CD4-positive, alpha-beta memory T cell (primary cell): ENCODE measurements at regions not wholly inside any gene's neighbourhood (a gene's known extent, or its start where the extent isn't known, plus 50 kb on each side); places are given as distances from the start of the nearest gene placed in this dataset.

Experiments
- CTCF ChIA-PET: fragments of 350-600 bp; sonication (Branson Sonifier 250); formaldehyde crosslinking; loops from one replicate; lab custom pipeline; 2021; ENCODE audit warnings: inconsistent platforms; ENCODE audit not compliant: partially characterized antibody; lab: Charles Lee
- POLR2A ChIA-PET: fragments of 350-600 bp; sonication (Branson Sonifier 250); formaldehyde crosslinking; loops from one replicate; lab custom pipeline; 2021; ENCODE audit not compliant: partially characterized antibody; lab: Charles Lee
- DNase-seq, 5 donors: peaks; one replicate each; pipeline versions ENCODE4 v3.0.0 to v3.0.0-alpha.2; 2020 to 2022; ENCODE audit warnings: mixed read lengths in 1 of 5
- H3K27ac ChIP-seq: one replicate; pipeline ENCODE4 v1.7.0; 2013; ENCODE audit warnings: low read depth, low read length
- H3K27me3 ChIP-seq: 2 replicates; pipeline ENCODE4 v1.7.0; 2013; ENCODE audit warnings: mild to moderate bottlenecking, low read length, moderate library complexity; ENCODE audit not compliant: insufficient read depth
- H3K36me3 ChIP-seq: 2 replicates; pipeline ENCODE4 v1.7.0; 2013; ENCODE audit warnings: mild to moderate bottlenecking, low read length, moderate library complexity; ENCODE audit not compliant: insufficient read depth
- H3K4me1 ChIP-seq: 2 replicates; pipeline ENCODE4 v1.7.0; 2013; ENCODE audit warnings: mild to moderate bottlenecking, low read length, moderate library complexity; ENCODE audit not compliant: insufficient read depth
- H3K4me3 ChIP-seq, 2 donors: one replicate each; pipeline ENCODE4 v1.7.0; 2013; ENCODE audit warnings: low read length in 2 of 2, mild to moderate bottlenecking in 1 of 2
- H3K9me3 ChIP-seq, 2 donors: one replicate each; pipeline ENCODE4 v1.7.0; 2013; ENCODE audit warnings: low read length in 2 of 2, control low read depth in 1 of 2; ENCODE audit not compliant: control insufficient read depth in 1 of 2
- H3K27ac Mint-ChIP-seq, 7 donors: one replicate each; pipeline ENCODE4 v1.8.0; 2020 to 2021; ENCODE audit warnings: mixed read lengths in 7 of 7, mild to moderate bottlenecking in 6 of 7, inconsistent platforms in 3 of 7, moderate library complexity in 3 of 7
- H3K27me3 Mint-ChIP-seq, 2 donors: one replicate each; pipeline ENCODE4 v1.8.0; 2020 to 2021; ENCODE audit warnings: mixed read lengths in 2 of 2
- H3K36me3 Mint-ChIP-seq, 2 donors: one replicate each; pipeline ENCODE4 v1.8.0; 2020 to 2021; ENCODE audit warnings: mixed read lengths in 2 of 2, inconsistent platforms in 1 of 2, mild to moderate bottlenecking in 1 of 2
- H3K4me1 Mint-ChIP-seq, 4 donors: one replicate each; pipeline ENCODE4 v1.8.0; 2020 to 2021; ENCODE audit warnings: mixed read lengths in 4 of 4, mild to moderate bottlenecking in 1 of 4
- H3K4me3 Mint-ChIP-seq, 8 donors: one replicate each; pipeline ENCODE4 v1.8.0; 2020 to 2021; ENCODE audit warnings: mixed read lengths in 8 of 8, mild to moderate bottlenecking in 7 of 8, moderate library complexity in 6 of 8, inconsistent platforms in 3 of 8
- H3K9me3 Mint-ChIP-seq, 8 donors: one replicate each; pipeline ENCODE4 v1.8.0; 2020 to 2021; ENCODE audit warnings: mixed read lengths in 8 of 8, mild to moderate bottlenecking in 5 of 8, inconsistent platforms in 3 of 8, moderate library complexity in 1 of 8
- intact Hi-C: fragments of 100-400 bp; cut with micrococcal nuclease; formaldehyde crosslinking; loops from one replicate; pipeline ENCODE4 v1.15.1; 2023

DNA sequence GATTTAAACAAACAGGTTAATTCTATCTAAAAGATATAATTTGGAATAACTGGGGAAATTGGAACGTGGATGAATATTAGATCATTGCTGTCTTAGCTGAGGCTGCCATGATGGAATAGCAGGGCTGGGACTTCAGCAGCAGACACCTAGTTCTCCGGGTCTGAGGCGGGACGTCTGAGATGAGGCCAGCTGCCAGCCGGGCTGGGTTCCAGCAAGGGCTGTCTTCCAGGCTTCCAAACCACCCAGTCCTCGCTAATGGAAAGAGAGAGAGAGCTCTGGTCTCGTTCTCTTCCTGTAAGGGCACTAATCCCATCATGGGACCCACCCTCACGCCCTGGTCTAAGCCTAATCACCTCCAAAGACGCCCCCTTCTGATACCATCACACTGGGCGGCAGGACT lies 85.7 kb downstream of the ADRA2C start:
- CTCF ChIA-PET, result interaction anchor here (0.7 kb wide), 1 partner anchor 29 kb away, joined by 4 read pairs; no protein-coding TSS in a partner anchor
- Mint-ChIP-seq H3K36me3 (no peaks in the 10 kb centered on the region), H3K27me3 (peaks cover 9 to 12% of the 10 kb centered on the region in 2 donors), H3K4me3 (no peak overlapping the region), H3K9me3 (peaks cover 0 to 12% (median 7%) of the 10 kb centered on the region in 8 donors), H3K4me1 (no peaks in the 10 kb centered on the region), H3K27ac (no peak overlapping the region)
- no peaks in the 10 kb centered on the region for H3K36me3 ChIP-seq
- no peak overlapping the region for H3K27ac ChIP-seq
- no peaks in the 10 kb centered on the region for H3K4me1 ChIP-seq
- POLR2A ChIA-PET, result no interaction called here
- no peaks in the 10 kb centered on the region for H3K27me3 ChIP-seq
- intact Hi-C loops, result no loop called here
- no peaks in the 10 kb centered on the region for H3K9me3 ChIP-seq
- no peak for DNase-seq
- H3K4me3 ChIP-seq, result no peak overlapping the region

DNA sequence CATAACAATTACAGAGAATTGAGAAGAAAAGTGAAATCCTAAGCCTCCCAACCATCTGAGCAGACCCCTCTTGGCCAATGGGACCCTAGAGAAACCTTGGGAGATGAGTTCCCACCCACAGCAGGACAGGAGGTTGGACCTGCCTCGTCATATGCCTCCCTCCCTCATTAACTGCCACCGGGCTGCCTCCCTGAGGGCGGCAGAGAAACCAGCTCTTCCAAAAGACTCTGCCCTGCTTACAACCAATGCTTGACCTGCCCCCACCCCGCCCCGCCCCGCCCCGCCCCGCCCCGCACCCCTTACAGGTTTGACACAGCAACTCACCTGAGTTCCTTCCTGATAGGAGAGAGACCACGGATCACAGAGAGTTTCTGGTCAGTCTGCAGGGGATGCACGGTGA lies 86.1 kb downstream of the ADRA2C start:
- Histone ChIP-seq H3K27ac (no peak overlapping the region), H3K4me1 (no peaks in the 10 kb centered on the region), H3K36me3 (no peaks in the 10 kb centered on the region), H3K4me3 (no peak overlapping the region), H3K27me3 (no peaks in the 10 kb centered on the region), H3K9me3 (no peaks in the 10 kb centered on the region)
- POLR2A ChIA-PET, result no interaction called here
- CTCF ChIA-PET, result no interaction called here
- H3K36me3 Mint-ChIP-seq, result no peaks in the 10 kb centered on the region
- H3K4me1 Mint-ChIP-seq, result no peaks in the 10 kb centered on the region
- intact Hi-C loops, result no loop called here
- H3K27ac Mint-ChIP-seq, result no peak overlapping the region
- peaks cover 0 to 13% (median 7%) of the 10 kb centered on the region in 8 donors for H3K9me3 Mint-ChIP-seq
- peaks cover 9 to 12% of the 10 kb centered on the region in 2 donors for H3K27me3 Mint-ChIP-seq
- H3K4me3 Mint-ChIP-seq, result no peak overlapping the region
- no peak for DNase-seq

DNA sequence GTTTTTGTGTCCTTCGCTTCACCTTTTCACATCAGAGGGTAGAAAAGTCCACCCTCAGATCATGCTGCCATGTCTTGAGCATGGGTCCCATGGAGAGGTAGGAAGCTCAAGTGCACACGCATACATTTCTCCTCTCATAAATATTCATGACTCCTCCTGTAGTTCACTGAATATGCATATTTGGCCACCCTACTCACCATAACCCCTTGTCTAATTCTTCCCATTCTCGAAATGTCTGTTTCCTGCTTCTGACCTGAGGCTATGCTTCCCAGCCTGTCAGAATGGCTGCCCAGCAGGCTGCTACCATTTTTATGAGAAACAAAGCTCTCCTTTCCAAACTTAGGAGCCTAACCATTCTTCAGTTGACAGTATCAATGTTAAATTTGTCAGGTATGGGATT lies 86.5 kb downstream of the ADRA2C start:
- Histone ChIP-seq H3K4me3 (no peak overlapping the region), H3K9me3 (no peaks in the 10 kb centered on the region), H3K27ac (no peak overlapping the region), H3K27me3 (no peaks in the 10 kb centered on the region), H3K4me1 (no peaks in the 10 kb centered on the region), H3K36me3 (no peaks in the 10 kb centered on the region)
- no peaks in the 10 kb centered on the region for H3K4me1 Mint-ChIP-seq
- POLR2A ChIA-PET, result no interaction called here
- intact Hi-C loops, result no loop called here
- peaks cover 0 to 13% (median 7%) of the 10 kb centered on the region in 8 donors for H3K9me3 Mint-ChIP-seq
- peaks cover 11 to 12% of the 10 kb centered on the region in 2 donors for H3K27me3 Mint-ChIP-seq
- no peak overlapping the region for H3K4me3 Mint-ChIP-seq
- H3K27ac Mint-ChIP-seq, result no peak overlapping the region
- CTCF ChIA-PET, result no interaction called here
- no peaks in the 10 kb centered on the region for H3K36me3 Mint-ChIP-seq
- no peak for DNase-seq

DNA sequence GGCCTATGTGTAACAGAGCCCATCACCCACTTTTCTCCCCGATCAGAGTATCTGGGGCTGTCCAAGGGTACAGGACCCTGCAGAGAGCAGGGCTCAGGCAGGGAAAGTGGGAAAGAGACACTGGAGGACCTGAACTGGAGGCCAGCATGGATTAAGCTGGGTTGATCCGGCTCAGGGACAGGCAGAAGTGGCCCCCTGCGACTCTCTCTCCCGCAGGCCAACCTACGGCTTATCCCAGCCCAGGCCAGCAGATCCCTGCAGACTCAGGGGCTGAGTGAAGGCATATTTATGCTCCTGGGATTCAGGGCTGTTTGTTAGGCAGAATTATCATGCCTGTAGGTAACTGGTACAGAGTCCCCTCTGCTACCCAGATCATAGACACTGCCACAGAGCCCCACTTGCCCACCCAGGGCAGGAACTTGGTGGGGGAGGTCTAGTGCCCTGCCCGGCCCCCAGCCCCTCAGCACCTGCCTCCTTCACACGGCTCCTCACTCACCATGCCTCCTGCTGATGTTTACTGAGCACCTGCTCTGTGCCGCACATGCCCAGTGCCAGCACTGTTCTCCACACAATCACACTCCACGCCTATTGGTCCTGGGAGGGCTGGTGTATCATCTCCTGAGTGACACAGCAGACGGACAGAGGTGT lies 87.3 kb downstream of the ADRA2C start:
- no peak overlapping the region for H3K27ac ChIP-seq
- intact Hi-C loops, result no loop called here
- H3K9me3 Mint-ChIP-seq, result peaks cover 0 to 12% (median 7%) of the 10 kb centered on the region in 8 donors
- no peak overlapping the region for H3K4me3 Mint-ChIP-seq
- no peak overlapping the region for H3K4me3 ChIP-seq
- H3K36me3 Mint-ChIP-seq, result no peaks in the 10 kb centered on the region
- H3K4me1 Mint-ChIP-seq, result no peaks in the 10 kb centered on the region
- ChIA-PET CTCF (no interaction called here), POLR2A (no interaction called here)
- H3K27me3 ChIP-seq, result no peaks in the 10 kb centered on the region
- no peaks in the 10 kb centered on the region for H3K9me3 ChIP-seq
- no peaks in the 10 kb centered on the region for H3K36me3 ChIP-seq
- H3K4me1 ChIP-seq, result no peaks in the 10 kb centered on the region
- no peak overlapping the region for H3K27ac Mint-ChIP-seq
- no peak for DNase-seq
- peaks cover 9 to 12% of the 10 kb centered on the region in 2 donors for H3K27me3 Mint-ChIP-seq

DNA sequence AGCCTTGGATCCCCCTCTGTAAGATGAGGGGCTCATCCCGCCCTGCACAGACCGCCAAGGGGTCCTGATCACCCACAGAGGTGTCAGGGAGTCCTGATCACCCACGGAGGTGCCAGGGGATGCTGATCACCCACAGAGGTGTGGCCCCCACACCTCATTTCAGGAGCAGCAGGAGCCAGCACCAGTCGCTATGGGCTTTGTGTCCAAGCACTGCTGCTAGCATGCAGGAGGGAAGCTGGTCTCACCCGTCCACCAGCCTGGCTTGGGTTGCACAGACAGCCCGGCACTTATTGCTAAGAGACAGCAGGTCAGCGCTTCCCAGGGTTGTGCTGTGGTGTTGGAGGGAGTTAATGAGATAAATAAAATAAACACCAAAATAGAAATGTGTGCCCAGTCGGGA lies 88.5 kb downstream of the ADRA2C start:
- Mint-ChIP-seq H3K27me3 (peaks cover 8 to 9% of the 10 kb centered on the region in 2 donors), H3K9me3 (peaks cover 0 to 11% (median 6%) of the 10 kb centered on the region in 8 donors), H3K4me3 (no peak overlapping the region), H3K4me1 (no peaks in the 10 kb centered on the region), H3K27ac (no peak overlapping the region), H3K36me3 (no peaks in the 10 kb centered on the region)
- ChIA-PET POLR2A (no interaction called here), CTCF (no interaction called here)
- H3K4me3 ChIP-seq, result no peak overlapping the region
- H3K27me3 ChIP-seq, result no peaks in the 10 kb centered on the region
- no peak for DNase-seq
- no peaks in the 10 kb centered on the region for H3K9me3 ChIP-seq
- no peak overlapping the region for H3K27ac ChIP-seq
- no peaks in the 10 kb centered on the region for H3K4me1 ChIP-seq
- no peaks in the 10 kb centered on the region for H3K36me3 ChIP-seq
- intact Hi-C loops, result no loop called here

DNA sequence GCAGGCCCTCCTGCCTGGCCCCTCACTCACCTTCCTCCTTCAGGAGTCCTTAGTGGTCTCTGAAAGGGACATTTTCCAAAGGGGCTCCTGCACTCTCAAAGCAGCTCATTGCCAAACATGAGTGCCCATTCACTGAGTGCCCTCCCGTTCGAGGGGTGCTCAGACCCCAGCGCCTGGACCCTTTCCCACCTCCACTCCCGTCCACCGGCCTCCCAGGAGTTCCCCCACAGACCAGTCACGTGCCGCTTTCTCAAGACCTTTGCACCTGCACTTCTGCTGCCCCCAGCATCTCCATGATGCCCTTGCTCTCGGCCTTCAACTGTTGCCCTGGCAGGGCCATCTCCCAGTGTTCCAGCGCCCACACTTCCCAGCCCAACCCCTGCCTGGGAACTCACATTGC lies 89.5 kb downstream of the ADRA2C start:
- intact Hi-C loops, result no loop called here
- H3K27ac ChIP-seq, result no peak overlapping the region
- no peaks in the 10 kb centered on the region for H3K36me3 Mint-ChIP-seq
- no peak overlapping the region for H3K4me3 ChIP-seq
- H3K4me3 Mint-ChIP-seq, result no peak overlapping the region
- H3K9me3 Mint-ChIP-seq, result peaks cover 0 to 7% (median 2%) of the 10 kb centered on the region in 8 donors
- H3K27me3 Mint-ChIP-seq, result peaks cover 8 to 9% of the 10 kb centered on the region in 2 donors
- no peaks in the 10 kb centered on the region for H3K27me3 ChIP-seq
- DNase-seq, result no peak
- no peaks in the 10 kb centered on the region for H3K4me1 Mint-ChIP-seq
- no peak overlapping the region for H3K27ac Mint-ChIP-seq
- ChIA-PET POLR2A (no interaction called here), CTCF (no interaction called here)
- no peaks in the 10 kb centered on the region for H3K9me3 ChIP-seq
- no peaks in the 10 kb centered on the region for H3K4me1 ChIP-seq
- H3K36me3 ChIP-seq, result no peaks in the 10 kb centered on the region

DNA sequence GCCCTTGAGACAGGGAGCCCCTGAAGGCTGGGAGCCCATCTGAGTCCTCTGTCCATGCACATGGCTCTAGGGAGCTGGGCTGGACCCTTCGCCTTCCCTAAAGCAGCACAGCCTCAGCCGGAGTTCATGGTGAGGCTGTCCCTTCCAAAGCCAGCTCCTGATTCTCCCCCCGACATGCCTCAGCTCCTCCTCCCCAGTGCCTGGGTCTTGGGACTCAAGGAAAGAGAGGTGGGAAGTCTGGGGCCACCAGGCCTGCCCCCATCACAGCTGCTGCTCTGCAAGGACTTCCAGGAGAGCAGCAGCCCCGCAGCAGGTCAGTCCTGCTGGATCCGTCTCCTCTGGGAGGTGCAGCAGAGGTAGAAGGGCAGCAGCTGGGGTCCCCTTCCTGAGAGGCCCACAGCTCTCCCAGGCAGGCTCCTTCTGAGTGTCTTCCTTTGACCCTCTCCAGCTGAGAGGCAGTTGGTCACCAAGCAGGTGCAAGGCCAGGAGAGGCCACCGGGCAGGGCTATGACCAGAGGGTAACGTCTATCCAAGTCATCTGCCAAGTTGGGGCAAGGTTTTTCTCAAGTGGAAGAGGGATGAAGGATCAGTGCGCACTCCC lies 90.5 kb downstream of the ADRA2C start:
- no peaks in the 10 kb centered on the region for H3K4me1 Mint-ChIP-seq
- H3K27ac Mint-ChIP-seq, result no peak overlapping the region
- H3K36me3 ChIP-seq, result no peaks in the 10 kb centered on the region
- ChIA-PET POLR2A (no interaction called here), CTCF (no interaction called here)
- H3K36me3 Mint-ChIP-seq, result no peaks in the 10 kb centered on the region
- no peak overlapping the region for H3K4me3 ChIP-seq
- no peak overlapping the region for H3K4me3 Mint-ChIP-seq
- intact Hi-C loops, result no loop called here
- H3K27me3 Mint-ChIP-seq, result peaks cover 7 to 8% of the 10 kb centered on the region in 2 donors
- peaks cover 0 to 2% (median 0%) of the 10 kb centered on the region in 8 donors for H3K9me3 Mint-ChIP-seq
- no peak overlapping the region for H3K27ac ChIP-seq
- no peak for DNase-seq
- H3K27me3 ChIP-seq, result no peaks in the 10 kb centered on the region
- no peaks in the 10 kb centered on the region for H3K9me3 ChIP-seq
- no peaks in the 10 kb centered on the region for H3K4me1 ChIP-seq
